ENCODE measurements at regions not wholly inside any gene's neighbourhood (a gene's known extent, or its start where the extent isn't known, plus 50 kb on each side); places are given as distances from the start of the nearest gene placed in this dataset.

- no peak for TF ChIP-seq HDGF (IDR thresholded peaks at IDR 0.05; ENCODE audit: borderline replicate concordance)
- no peak for TF ChIP-seq FOXM1 (IDR thresholded peaks at IDR 0.05; ENCODE audit: borderline replicate concordance)
- TF ChIP-seq NFRKB (IDR thresholded peaks at IDR 0.05): no peak
Measured at GRCh38 chr15:27655056-27655455, 444.1 kb downstream of the OCA2 start.

All from HEK293T (cell line).